Iris pigment epithelial cell (primary cell): ENCODE measurements at regions not wholly inside any gene's neighbourhood (a gene's known extent, or its start where the extent isn't known, plus 50 kb on each side); places are given as distances from the start of the nearest gene placed in this dataset.

Experiments used
- DNase-seq: peaks from one replicate; pipeline ENCODE4 v3.0.0-alpha.2; 2011; ENCODE audit warnings: low read depth

- DNase-seq = peak; percentile 20
These were observed 84.3 kb downstream of the TNFAIP2 start for GRCh38 chr14:103207388-103208072.

GRCh38 chr14:103209054-103209453, 85.8 kb downstream of the TNFAIP2 start:
- no peak for DNase-seq

GRCh38 chr14:103209506-103209905, 86.2 kb downstream of the TNFAIP2 start:
- no peak for DNase-seq

- DNase-seq = no peak
These were observed 90.1 kb downstream of the TNFAIP2 start for GRCh38 chr14:103213331-103213730.

GRCh38 chr14:103214461-103214958, 91.2 kb downstream of the TNFAIP2 start:
- DNase-seq = no peak

GRCh38 chr14:103216399-103216798, 93.1 kb downstream of the TNFAIP2 start:
- no peak for DNase-seq

- DNase-seq = no peak
These were observed 93.6 kb downstream of the TNFAIP2 start for GRCh38 chr14:103216857-103217256.

GRCh38 chr14:103217538-103217937, 94.3 kb downstream of the TNFAIP2 start:
- DNase-seq = no peak

- no peak for DNase-seq
These were observed 97.1 kb downstream of the TNFAIP2 start for GRCh38 chr14:103220134-103220981.

- DNase-seq = no peak
These were observed 97.9 kb downstream of the TNFAIP2 start for GRCh38 chr14:103220982-103221641.

GRCh38 chr14:103221781-103222358, 98.6 kb downstream of the TNFAIP2 start:
- no peak for DNase-seq

- DNase-seq = no peak
These were observed 100.6 kb downstream of the TNFAIP2 start for GRCh38 chr14:103223818-103224352.

GRCh38 chr14:103225062-103225461, 101.8 kb downstream of the TNFAIP2 start:
- no peak for DNase-seq

- peak; percentile 24 for DNase-seq
These were observed 102.2 kb downstream of the TNFAIP2 start for GRCh38 chr14:103225476-103225875.

- no peak for DNase-seq
These were observed 104.0 kb downstream of the TNFAIP2 start for GRCh38 chr14:103227094-103227768.

GRCh38 chr14:103228076-103228806, 105.0 kb downstream of the TNFAIP2 start:
- no peak for DNase-seq

GRCh38 chr14:103228866-103229265, 105.2 kb upstream of the EIF5 start:
- DNase-seq = no peak

- DNase-seq = no peak
These were observed 104.0 kb upstream of the EIF5 start for GRCh38 chr14:103230021-103230420.

- no peak for DNase-seq
These were observed 103.2 kb upstream of the EIF5 start for GRCh38 chr14:103230658-103231334.

- no peak for DNase-seq
These were observed 102.5 kb upstream of the EIF5 start for GRCh38 chr14:103231376-103232019.
